KMS-11 (cell line): ENCODE measurements at regions not wholly inside any gene's neighbourhood (a gene's known extent, or its start where the extent isn't known, plus 50 kb on each side); places are given as distances from the start of the nearest gene placed in this dataset.

Source experiments
- H2AFZ ChIP-seq: fragments of 200-600 bp; sonication (generic); 2 replicates; pipeline ENCODE4 v1.6.1; 2016; ENCODE audit warnings: antibody characterized with exemption, mixed run types, low read depth
- H3K27ac ChIP-seq: fragments of 200-600 bp; sonication (generic); 2 replicates; pipeline ENCODE4 v1.6.1; 2016; ENCODE audit warnings: mild to moderate bottlenecking, mixed run types
- H3K27me3 ChIP-seq: fragments of 200-600 bp; sonication (generic); 2 replicates; pipeline ENCODE4 v1.6.1; 2017; ENCODE audit warnings: mild to moderate bottlenecking, low read depth, mixed run types, moderate library complexity; ENCODE audit not compliant: insufficient read depth
- H3K36me3 ChIP-seq: fragments of 200-600 bp; sonication (generic); 2 replicates; pipeline ENCODE4 v1.6.1; 2017; ENCODE audit warnings: mild to moderate bottlenecking, mixed run types; ENCODE audit not compliant: insufficient read depth
- H3K4me1 ChIP-seq: fragments of 200-600 bp; sonication (generic); 2 replicates; pipeline ENCODE4 v1.6.1; 2016; ENCODE audit warnings: mild to moderate bottlenecking, low read depth, mixed run types; ENCODE audit not compliant: poor library complexity, severe bottlenecking
- H3K4me2 ChIP-seq: fragments of 200-600 bp; sonication (generic); 2 replicates; pipeline ENCODE4 v1.7.0; 2016; ENCODE audit warnings: mild to moderate bottlenecking, mixed run types
- H3K4me3 ChIP-seq: fragments of 200-600 bp; sonication (generic); IDR thresholded peaks from 2 replicates; pipeline ENCODE4 v1.6.1; 2017; ENCODE audit warnings: low read depth, low read length, mixed read lengths; ENCODE audit not compliant: insufficient read depth
- H3K79me2 ChIP-seq: fragments of 200-600 bp; sonication (generic); 2 replicates; pipeline ENCODE4 v1.6.1; 2016; ENCODE audit warnings: low read depth, mixed run types; ENCODE audit not compliant: insufficient read depth
- H3K9ac ChIP-seq: fragments of 200-600 bp; sonication (generic); 2 replicates; pipeline ENCODE4 v1.6.1; 2016; ENCODE audit warnings: mild to moderate bottlenecking, mixed run types
- H4K20me1 ChIP-seq: fragments of 200-600 bp; sonication (generic); 2 replicates; pipeline ENCODE4 v1.6.1; 2016; ENCODE audit warnings: mild to moderate bottlenecking, mixed run types; ENCODE audit not compliant: insufficient read depth
- TF ChIP-seq, protein P1 (sequence below): fragments of 200-600 bp; sonication (generic); conservative IDR thresholded peaks from 2 replicates; pipeline ENCODE4 v1.6.1; 2017; ENCODE audit warnings: low read depth, mild to moderate bottlenecking, antibody characterized with exemption, low read length, moderate library complexity, mixed read lengths

GRCh38 chr3:180092889-180093288 is 56.2 kb upstream of the PEX5L start:
- TF ChIP-seq, protein P1, sequence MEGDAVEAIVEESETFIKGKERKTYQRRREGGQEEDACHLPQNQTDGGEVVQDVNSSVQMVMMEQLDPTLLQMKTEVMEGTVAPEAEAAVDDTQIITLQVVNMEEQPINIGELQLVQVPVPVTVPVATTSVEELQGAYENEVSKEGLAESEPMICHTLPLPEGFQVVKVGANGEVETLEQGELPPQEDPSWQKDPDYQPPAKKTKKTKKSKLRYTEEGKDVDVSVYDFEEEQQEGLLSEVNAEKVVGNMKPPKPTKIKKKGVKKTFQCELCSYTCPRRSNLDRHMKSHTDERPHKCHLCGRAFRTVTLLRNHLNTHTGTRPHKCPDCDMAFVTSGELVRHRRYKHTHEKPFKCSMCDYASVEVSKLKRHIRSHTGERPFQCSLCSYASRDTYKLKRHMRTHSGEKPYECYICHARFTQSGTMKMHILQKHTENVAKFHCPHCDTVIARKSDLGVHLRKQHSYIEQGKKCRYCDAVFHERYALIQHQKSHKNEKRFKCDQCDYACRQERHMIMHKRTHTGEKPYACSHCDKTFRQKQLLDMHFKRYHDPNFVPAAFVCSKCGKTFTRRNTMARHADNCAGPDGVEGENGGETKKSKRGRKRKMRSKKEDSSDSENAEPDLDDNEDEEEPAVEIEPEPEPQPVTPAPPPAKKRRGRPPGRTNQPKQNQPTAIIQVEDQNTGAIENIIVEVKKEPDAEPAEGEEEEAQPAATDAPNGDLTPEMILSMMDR, result no peak
- no peak overlapping the region for H3K27ac ChIP-seq
- H3K4me3 ChIP-seq, result no peak overlapping the region
- H2AFZ ChIP-seq, result no peak overlapping the region
- H3K79me2 ChIP-seq, result no peaks in the 10 kb centered on the region
- H4K20me1 ChIP-seq, result no peaks in the 10 kb centered on the region
- no peaks in the 10 kb centered on the region for H3K27me3 ChIP-seq
- H3K36me3 ChIP-seq, result no peaks in the 10 kb centered on the region
- no peak overlapping the region for H3K4me2 ChIP-seq
- H3K4me1 ChIP-seq, result no peaks in the 10 kb centered on the region
- no peak overlapping the region for H3K9ac ChIP-seq

DNA sequence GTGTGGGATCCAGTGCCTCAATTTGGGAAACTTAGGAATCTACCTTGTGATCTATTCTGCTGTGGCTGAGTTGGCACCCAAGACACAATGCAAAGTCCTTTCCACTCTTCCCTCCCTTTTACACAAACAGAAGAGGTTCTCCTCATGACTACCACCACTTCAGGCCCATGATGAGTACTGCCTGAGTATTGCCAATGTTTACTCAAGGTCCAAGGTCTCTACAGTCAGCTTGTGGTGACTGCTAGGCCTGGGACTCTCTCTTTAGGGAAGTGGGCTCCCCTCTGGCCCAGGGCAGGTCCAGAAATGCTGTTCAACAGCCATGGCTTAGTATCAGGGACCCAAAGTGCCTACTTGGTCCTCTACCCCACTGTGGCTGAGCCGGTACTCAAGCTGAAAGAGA is 56.8 kb upstream of the PEX5L start:
- no peaks in the 10 kb centered on the region for H3K79me2 ChIP-seq
- H3K4me1 ChIP-seq, result no peaks in the 10 kb centered on the region
- H3K27ac ChIP-seq, result no peak overlapping the region
- H3K4me3 ChIP-seq, result no peak overlapping the region
- no peak overlapping the region for H2AFZ ChIP-seq
- H3K9ac ChIP-seq, result no peak overlapping the region
- no peaks in the 10 kb centered on the region for H4K20me1 ChIP-seq
- no peaks in the 10 kb centered on the region for H3K36me3 ChIP-seq
- TF ChIP-seq, protein P1, result no peak
- H3K4me2 ChIP-seq, result no peak overlapping the region
- H3K27me3 ChIP-seq, result no peaks in the 10 kb centered on the region

DNA sequence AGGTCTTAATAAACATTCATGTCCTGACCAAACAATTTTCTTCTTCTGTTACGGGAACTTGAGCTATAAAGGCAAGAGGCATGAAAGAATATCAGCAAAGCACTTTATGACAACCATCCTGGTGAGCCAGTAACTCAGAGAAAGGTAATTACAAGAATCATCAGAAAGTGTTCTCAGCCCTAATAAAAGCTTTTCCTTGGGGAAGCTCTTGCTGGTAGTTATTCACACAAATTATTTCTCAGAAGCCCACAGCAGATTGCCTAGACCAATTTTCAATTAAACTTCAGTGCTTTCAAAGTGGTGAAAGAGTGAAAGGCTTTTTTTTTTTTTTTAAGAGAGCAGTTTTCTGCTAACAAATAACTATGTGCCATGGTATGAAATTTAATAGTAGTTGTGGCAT is 60.9 kb upstream of the PEX5L start:
- Histone ChIP-seq H3K4me3 (no peak overlapping the region), H3K9ac (no peak overlapping the region), H3K79me2 (no peaks in the 10 kb centered on the region), H3K27me3 (no peaks in the 10 kb centered on the region), H3K4me2 (no peak overlapping the region), H3K36me3 (no peaks in the 10 kb centered on the region), H3K27ac (no peak overlapping the region), H4K20me1 (no peaks in the 10 kb centered on the region), H2AFZ (no peak overlapping the region), H3K4me1 (no peaks in the 10 kb centered on the region)
- TF ChIP-seq, protein P1, result no peak

- no peak overlapping the region for H3K27ac ChIP-seq
- H3K4me1 ChIP-seq, result no peaks in the 10 kb centered on the region
- no peaks in the 10 kb centered on the region for H3K27me3 ChIP-seq
- TF ChIP-seq, protein P1, result no peak
- H3K4me3 ChIP-seq, result no peak overlapping the region
- H4K20me1 ChIP-seq, result no peaks in the 10 kb centered on the region
- H3K4me2 ChIP-seq, result no peak overlapping the region
- no peak overlapping the region for H3K9ac ChIP-seq
- no peaks in the 10 kb centered on the region for H3K79me2 ChIP-seq
- H3K36me3 ChIP-seq, result no peaks in the 10 kb centered on the region
- no peak overlapping the region for H2AFZ ChIP-seq
Observed at GRCh38 chr3:180102134-180102533, 65.4 kb upstream of the PEX5L start.
